H9 (cell line): ENCODE measurements at regions not wholly inside any gene's neighbourhood (a gene's known extent, or its start where the extent isn't known, plus 50 kb on each side); places are given as distances from the start of the nearest gene placed in this dataset.

ENCODE experiments used
- DNase-seq: peaks from one replicate; pipeline ENCODE4 v3.0.0-alpha.2; 2017
- H2AFZ ChIP-seq: one replicate; pipeline ENCODE4 v1.6.1; 2013; ENCODE audit warnings: mild to moderate bottlenecking, low read length, control low read depth, moderate library complexity
- H2AK5ac ChIP-seq: 2 replicates; pipeline ENCODE4 v1.6.1; 2013; ENCODE audit warnings: low read length, control low read depth, mixed read lengths; ENCODE audit not compliant: insufficient read length
- H2BK120ac ChIP-seq: one replicate; pipeline ENCODE4 v1.6.1; 2013; ENCODE audit warnings: low read depth, mild to moderate bottlenecking, low read length, control low read depth, inconsistent platforms; ENCODE audit not compliant: poor library complexity, severe bottlenecking
- H2BK12ac ChIP-seq: 2 replicates; pipeline ENCODE4 v1.6.1; 2013; ENCODE audit warnings: low read length, control low read depth, mixed read lengths, low read depth; ENCODE audit not compliant: insufficient read length
- H2BK15ac ChIP-seq: 2 replicates; pipeline ENCODE4 v1.6.1; 2013; ENCODE audit warnings: low read depth, low read length, control low read depth
- H2BK20ac ChIP-seq: one replicate; pipeline ENCODE4 v1.6.1; 2013; ENCODE audit warnings: low read depth, mild to moderate bottlenecking, low read length, control low read depth, inconsistent platforms; ENCODE audit not compliant: poor library complexity, severe bottlenecking
- H2BK5ac ChIP-seq: 2 replicates; pipeline ENCODE4 v1.6.1; 2013; ENCODE audit warnings: low read length, control low read depth, mixed read lengths; ENCODE audit not compliant: insufficient read length
- H3K14ac ChIP-seq: 2 replicates; pipeline ENCODE4 v1.6.1; 2013; ENCODE audit warnings: low read length, control low read depth; ENCODE audit not compliant: insufficient read depth
- H3K18ac ChIP-seq: 2 replicates; pipeline ENCODE4 v1.6.1; 2013; ENCODE audit warnings: low read depth, mild to moderate bottlenecking, mixed read lengths, low read length, control low read depth; ENCODE audit not compliant: insufficient read length
- H3K23ac ChIP-seq: 2 replicates; pipeline ENCODE4 v1.6.1; 2013; ENCODE audit warnings: low read length, control low read depth, mixed read lengths, low read depth; ENCODE audit not compliant: insufficient read length
- H3K23me2 ChIP-seq: 2 replicates; pipeline ENCODE4 v1.6.1; 2013; ENCODE audit warnings: low read depth, mild to moderate bottlenecking, mixed read lengths, low read length, control low read depth; ENCODE audit not compliant: insufficient read length, poor library complexity, severe bottlenecking
- H3K27ac ChIP-seq: 2 replicates; pipeline ENCODE4 v1.5.1; 2013; ENCODE audit warnings: low read length, control low read depth, mixed read lengths, low read depth; ENCODE audit not compliant: insufficient read length
- H3K27me3 ChIP-seq: 2 replicates; pipeline ENCODE4 v1.6.1; 2013; ENCODE audit warnings: low read length, control low read depth, inconsistent platforms; ENCODE audit not compliant: insufficient read depth
- H3K4ac ChIP-seq: 2 replicates; pipeline ENCODE4 v1.6.1; 2013; ENCODE audit warnings: low read depth, mild to moderate bottlenecking, control low read depth, inconsistent platforms, low read length, moderate library complexity
- H3K4me1 ChIP-seq: 2 replicates; pipeline ENCODE4 v1.6.1; 2013; ENCODE audit warnings: low read length, control low read depth, inconsistent platforms; ENCODE audit not compliant: insufficient read depth
- H3K4me2 ChIP-seq: 2 replicates; pipeline ENCODE4 v1.6.1; 2013; ENCODE audit warnings: low read length, control low read depth, mixed read lengths; ENCODE audit not compliant: insufficient read length, insufficient read depth
- H3K56ac ChIP-seq: 2 replicates; pipeline ENCODE4 v1.6.1; 2013; ENCODE audit warnings: low read depth, mild to moderate bottlenecking, mixed read lengths, low read length, control low read depth; ENCODE audit not compliant: insufficient read length
- H3K79me1 ChIP-seq: 2 replicates; pipeline ENCODE4 v1.6.1; 2013; ENCODE audit warnings: low read depth, mild to moderate bottlenecking, moderate library complexity, low read length, control low read depth, inconsistent platforms; ENCODE audit not compliant: insufficient read depth, poor library complexity, severe bottlenecking
- H3K79me2 ChIP-seq: 2 replicates; pipeline ENCODE4 v1.6.1; 2013; ENCODE audit warnings: low read length, control low read depth, inconsistent platforms; ENCODE audit not compliant: insufficient read depth
- H3K9ac ChIP-seq: 2 replicates; pipeline ENCODE4 v1.6.1; 2013; ENCODE audit warnings: low read length, control low read depth, mixed read lengths; ENCODE audit not compliant: insufficient read length; ENCODE audit errors: extremely low read depth
- H3K9me3 ChIP-seq: one replicate; pipeline ENCODE4 v1.6.1; 2013; ENCODE audit warnings: low read depth, low read length, inconsistent platforms; ENCODE audit not compliant: control insufficient read depth
- H3T11ph ChIP-seq: one replicate; pipeline ENCODE4 v1.6.1; 2013; ENCODE audit warnings: mild to moderate bottlenecking, low read length, control low read depth, inconsistent platforms
- H4K20me1 ChIP-seq: one replicate; pipeline ENCODE4 v1.6.1; 2013; ENCODE audit not compliant: control insufficient read depth, insufficient read length, insufficient read depth
- H4K5ac ChIP-seq: 2 replicates; pipeline ENCODE4 v1.6.1; 2013; ENCODE audit warnings: low read depth, mild to moderate bottlenecking, mixed read lengths, low read length, control low read depth; ENCODE audit not compliant: insufficient read length
- H4K8ac ChIP-seq: replicated peaks from 2 replicates; pipeline ENCODE4 v1.6.1; 2013; ENCODE audit warnings: low read length, control low read depth, mixed read lengths, low read depth; ENCODE audit not compliant: insufficient read length
- H4K91ac ChIP-seq: 2 replicates; pipeline ENCODE4 v1.6.1; 2013; ENCODE audit warnings: low read depth, mild to moderate bottlenecking, moderate library complexity, mixed read lengths, low read length, control low read depth; ENCODE audit not compliant: insufficient read length
- H3K27ac Mint-ChIP-seq, 3 experiments: 2 replicates in 2 of 3; 3 replicates in 1 of 3; pipeline ENCODE4 v1.8.0; 2020 to 2021; ENCODE audit warnings: mixed read lengths in 3 of 3, mild to moderate bottlenecking in 1 of 3, moderate library complexity in 1 of 3
- H3K27me3 Mint-ChIP-seq: 2 replicates; pipeline ENCODE4 v1.8.0; 2021; ENCODE audit warnings: low read depth, mild to moderate bottlenecking, moderate library complexity, mixed read lengths
- H3K36me3 Mint-ChIP-seq, 3 experiments: 2 replicates in 2 of 3; 3 replicates in 1 of 3; pipeline ENCODE4 v1.8.0; 2020 to 2021; ENCODE audit warnings: low read depth in 3 of 3, mixed read lengths in 3 of 3; ENCODE audit not compliant: insufficient read depth in 1 of 3
- H3K4me1 Mint-ChIP-seq, 2 experiments: 2 replicates each; pipeline ENCODE4 v1.8.0; 2020; ENCODE audit warnings: mixed read lengths in 2 of 2
- H3K4me3 Mint-ChIP-seq, 2 experiments: 2 replicates in 1 of 2; 3 replicates in 1 of 2; pipeline ENCODE4 v1.8.0; 2020 to 2021; ENCODE audit warnings: mild to moderate bottlenecking in 2 of 2, mixed read lengths in 2 of 2, moderate library complexity in 1 of 2
- H3K9me3 Mint-ChIP-seq, 2 experiments: 2 replicates in 1 of 2; 3 replicates in 1 of 2; pipeline ENCODE4 v1.8.0; 2020; ENCODE audit warnings: mild to moderate bottlenecking in 2 of 2, mixed read lengths in 2 of 2, moderate library complexity in 1 of 2
- WGBS: extraction: QIAGEN DNeasy Blood & Tissue Kit; methylation state at CpG from one replicate; pipeline ENCODE4 v1.1.7; 2013; ENCODE audit warnings: missing lambda C conversion rate, low lambda C conversion rate, mixed read lengths; ENCODE audit not compliant: insufficient read length; ENCODE audit errors: extremely low coverage; 5-methylcytosine and 5-hydroxymethylcytosine counted together
- TF ChIP-seq, protein P1 (sequence below): fragments of 200-600 bp; sonication (generic); conservative IDR thresholded peaks from 3 replicates; pipeline ENCODE4 v1.8.0; 2021; ENCODE audit warnings: antibody characterized with exemption, mild to moderate bottlenecking

DNA sequence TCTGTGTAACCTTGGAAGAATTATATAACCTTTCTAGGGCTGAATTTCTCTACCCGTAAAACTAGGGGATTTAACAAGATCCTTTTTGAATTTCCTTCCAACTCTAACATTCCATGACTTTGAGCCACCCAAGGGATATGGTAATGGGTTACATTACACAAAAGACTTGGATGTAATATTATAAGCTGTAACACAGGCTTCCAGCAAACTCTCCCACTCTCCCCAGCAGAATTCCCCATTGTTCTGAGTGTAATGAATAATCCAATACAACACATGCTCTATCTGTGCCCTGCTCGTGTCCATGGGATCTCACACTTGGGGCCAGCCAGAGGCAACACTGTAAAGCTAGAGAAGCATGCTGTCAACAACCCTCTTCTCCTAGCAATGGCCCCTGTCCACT, 790.6 kb upstream of the AUTS2 start:
- Mint-ChIP-seq H3K27me3 (peaks cover 2% of the 10 kb centered on the region), H3K27ac (no peak overlapping the region), H3K36me3 (peaks cover 0 to 3% (median 2%) of the 10 kb centered on the region in 3 experiments; a peak in 3 of 7 replicates), H3K4me3 (no peak overlapping the region), H3K9me3 (peaks cover 0 to 3% of the 10 kb centered on the region in 2 experiments; a peak in 4 of 5 replicates), H3K4me1 (peaks cover 0 to 4% of the 10 kb centered on the region in 2 experiments; a peak in 1 of 4 replicates)
- Histone ChIP-seq H2BK5ac (no peak overlapping the region), H4K8ac (no peak overlapping the region), H3K18ac (no peak overlapping the region), H2BK20ac (no peak overlapping the region), H3K9ac (no peak overlapping the region), H3K4me2 (no peak overlapping the region), H3K79me1 (no peaks in the 10 kb centered on the region), H4K20me1 (no peaks in the 10 kb centered on the region), H3K4me1 (no peaks in the 10 kb centered on the region), H4K5ac (no peak overlapping the region), H3K9me3 (no peaks in the 10 kb centered on the region), H3K23ac (no peak overlapping the region), H3K27ac (no peak overlapping the region), H4K91ac (no peak overlapping the region), H2AFZ (no peak overlapping the region), H3K56ac (no peak overlapping the region), H2BK120ac (no peak overlapping the region), H2BK12ac (no peak overlapping the region), H3K14ac (no peak overlapping the region), H3K4ac (no peak overlapping the region), H3K79me2 (no peaks in the 10 kb centered on the region), H3T11ph (no peak overlapping the region), H2AK5ac (no peak overlapping the region), H2BK15ac (no peak overlapping the region), H3K23me2 (no peaks in the 10 kb centered on the region), H3K27me3 (no peaks in the 10 kb centered on the region)
- TF ChIP-seq, protein P1, sequence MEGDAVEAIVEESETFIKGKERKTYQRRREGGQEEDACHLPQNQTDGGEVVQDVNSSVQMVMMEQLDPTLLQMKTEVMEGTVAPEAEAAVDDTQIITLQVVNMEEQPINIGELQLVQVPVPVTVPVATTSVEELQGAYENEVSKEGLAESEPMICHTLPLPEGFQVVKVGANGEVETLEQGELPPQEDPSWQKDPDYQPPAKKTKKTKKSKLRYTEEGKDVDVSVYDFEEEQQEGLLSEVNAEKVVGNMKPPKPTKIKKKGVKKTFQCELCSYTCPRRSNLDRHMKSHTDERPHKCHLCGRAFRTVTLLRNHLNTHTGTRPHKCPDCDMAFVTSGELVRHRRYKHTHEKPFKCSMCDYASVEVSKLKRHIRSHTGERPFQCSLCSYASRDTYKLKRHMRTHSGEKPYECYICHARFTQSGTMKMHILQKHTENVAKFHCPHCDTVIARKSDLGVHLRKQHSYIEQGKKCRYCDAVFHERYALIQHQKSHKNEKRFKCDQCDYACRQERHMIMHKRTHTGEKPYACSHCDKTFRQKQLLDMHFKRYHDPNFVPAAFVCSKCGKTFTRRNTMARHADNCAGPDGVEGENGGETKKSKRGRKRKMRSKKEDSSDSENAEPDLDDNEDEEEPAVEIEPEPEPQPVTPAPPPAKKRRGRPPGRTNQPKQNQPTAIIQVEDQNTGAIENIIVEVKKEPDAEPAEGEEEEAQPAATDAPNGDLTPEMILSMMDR = no peak
- DNase-seq = no peak
- WGBS = no CpG with 5 or more reads among the region's 2 CpGs
